Smooth muscle cell of the brain vasculature (primary cell): ENCODE measurements at regions not wholly inside any gene's neighbourhood (a gene's known extent, or its start where the extent isn't known, plus 50 kb on each side); places are given as distances from the start of the nearest gene placed in this dataset.

ENCODE experiments used
- DNase-seq: peaks from one replicate; pipeline ENCODE4 v3.0.0-alpha.2; 2012; ENCODE audit warnings: low read depth, low spot score

- DNase-seq = no peak
These were observed 454.8 kb upstream of the SOX9 start for GRCh38 chr17:71666047-71666446.

- no peak for DNase-seq
These were observed 453.2 kb upstream of the SOX9 start for GRCh38 chr17:71667661-71668060.

GRCh38 chr17:71668807-71669206, 452.0 kb upstream of the SOX9 start:
- no peak for DNase-seq

GRCh38 chr17:71677439-71677838, 443.4 kb upstream of the SOX9 start:
- DNase-seq = no peak

GRCh38 chr17:71679832-71680231, 441.0 kb upstream of the SOX9 start:
- no peak for DNase-seq

- no peak for DNase-seq
These were observed 439.2 kb upstream of the SOX9 start for GRCh38 chr17:71681427-71682173.

GRCh38 chr17:71682174-71682494, 438.7 kb upstream of the SOX9 start:
- no peak for DNase-seq

- DNase-seq = no peak
These were observed 431.0 kb upstream of the SOX9 start for GRCh38 chr17:71689782-71690181.

GRCh38 chr17:71699907-71700306, 420.9 kb upstream of the SOX9 start:
- no peak for DNase-seq

- DNase-seq = no peak
These were observed 417.1 kb upstream of the SOX9 start for GRCh38 chr17:71703701-71704100.

GRCh38 chr17:71709271-71709890, 411.4 kb upstream of the SOX9 start:
- no peak for DNase-seq

- DNase-seq = no peak
These were observed 410.9 kb upstream of the SOX9 start for GRCh38 chr17:71709946-71710345.

GRCh38 chr17:71710816-71711215, 410.0 kb upstream of the SOX9 start:
- no peak for DNase-seq

- no peak for DNase-seq
These were observed 407.0 kb upstream of the SOX9 start for GRCh38 chr17:71713846-71714245.

GRCh38 chr17:71724339-71724738, 396.5 kb upstream of the SOX9 start:
- no peak for DNase-seq

- no peak for DNase-seq
These were observed 395.0 kb upstream of the SOX9 start for GRCh38 chr17:71725811-71726210.

GRCh38 chr17:71726341-71726740, 394.5 kb upstream of the SOX9 start:
- DNase-seq = no peak

- no peak for DNase-seq
These were observed 393.5 kb upstream of the SOX9 start for GRCh38 chr17:71727292-71727691.

GRCh38 chr17:71727723-71728122, 393.1 kb upstream of the SOX9 start:
- DNase-seq = no peak

GRCh38 chr17:71730871-71731270, 389.9 kb upstream of the SOX9 start:
- DNase-seq = no peak

- DNase-seq = no peak
These were observed 384.9 kb upstream of the SOX9 start for GRCh38 chr17:71735893-71736292.

GRCh38 chr17:71740866-71741265, 380.0 kb upstream of the SOX9 start:
- no peak for DNase-seq

- no peak for DNase-seq
These were observed 379.0 kb upstream of the SOX9 start for GRCh38 chr17:71741836-71742235.

GRCh38 chr17:71748872-71749271, 371.9 kb upstream of the SOX9 start:
- no peak for DNase-seq
